Mammary epithelial cell (primary cell): ENCODE measurements at regions not wholly inside any gene's neighbourhood (a gene's known extent, or its start where the extent isn't known, plus 50 kb on each side); places are given as distances from the start of the nearest gene placed in this dataset.

Experiments used
- EZH2 ChIP-seq: IDR thresholded peaks from 2 replicates; pipeline ENCODE4 v1.6.1; 2012; ENCODE audit warnings: low read length, inconsistent platforms, borderline replicate concordance
- TF ChIP-seq, protein P1 (sequence below), 2 donors: IDR thresholded peaks in 1 of 2; conservative IDR thresholded peaks in 1 of 2; 2 replicates each; pipeline ENCODE4 v1.5.1; 2011 to 2012; ENCODE audit warnings: inconsistent platforms in 2 of 2, low read length in 2 of 2, mild to moderate bottlenecking in 2 of 2, control low read depth in 1 of 2, low read depth in 1 of 2; ENCODE audit not compliant: insufficient read depth in 1 of 2; ENCODE audit errors: extremely low read depth in 1 of 2

DNA sequence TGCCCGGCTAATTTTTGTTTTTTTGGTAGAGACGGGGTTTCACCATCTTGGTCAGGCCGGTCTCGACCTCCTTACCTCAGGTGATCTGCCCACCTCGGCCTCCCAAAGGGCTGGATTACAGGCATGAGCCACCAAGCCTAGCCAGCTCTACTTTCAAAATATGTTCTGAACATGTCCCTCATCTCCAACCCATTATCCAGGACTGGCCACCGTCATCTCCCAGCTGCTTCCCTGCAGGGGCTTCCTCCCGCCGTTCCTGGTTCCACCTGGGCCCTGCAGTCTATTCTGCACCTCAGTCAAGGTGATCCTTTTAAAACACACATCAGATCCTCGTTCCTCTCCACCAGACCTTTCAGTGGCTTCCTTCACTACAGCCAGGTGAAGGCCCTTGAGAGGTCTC lies 80.9 kb upstream of the NKX1-1 start:
- TF ChIP-seq, protein P1, sequence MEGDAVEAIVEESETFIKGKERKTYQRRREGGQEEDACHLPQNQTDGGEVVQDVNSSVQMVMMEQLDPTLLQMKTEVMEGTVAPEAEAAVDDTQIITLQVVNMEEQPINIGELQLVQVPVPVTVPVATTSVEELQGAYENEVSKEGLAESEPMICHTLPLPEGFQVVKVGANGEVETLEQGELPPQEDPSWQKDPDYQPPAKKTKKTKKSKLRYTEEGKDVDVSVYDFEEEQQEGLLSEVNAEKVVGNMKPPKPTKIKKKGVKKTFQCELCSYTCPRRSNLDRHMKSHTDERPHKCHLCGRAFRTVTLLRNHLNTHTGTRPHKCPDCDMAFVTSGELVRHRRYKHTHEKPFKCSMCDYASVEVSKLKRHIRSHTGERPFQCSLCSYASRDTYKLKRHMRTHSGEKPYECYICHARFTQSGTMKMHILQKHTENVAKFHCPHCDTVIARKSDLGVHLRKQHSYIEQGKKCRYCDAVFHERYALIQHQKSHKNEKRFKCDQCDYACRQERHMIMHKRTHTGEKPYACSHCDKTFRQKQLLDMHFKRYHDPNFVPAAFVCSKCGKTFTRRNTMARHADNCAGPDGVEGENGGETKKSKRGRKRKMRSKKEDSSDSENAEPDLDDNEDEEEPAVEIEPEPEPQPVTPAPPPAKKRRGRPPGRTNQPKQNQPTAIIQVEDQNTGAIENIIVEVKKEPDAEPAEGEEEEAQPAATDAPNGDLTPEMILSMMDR (conservative IDR thresholded peaks at IDR 0.05 in 1 of 2, IDR thresholded peaks at IDR 0.05 in 1 of 2; ENCODE audit: extremely low read depth in 1 of 2, insufficient read depth in 1 of 2, low read depth in 1 of 2, low read length in 2 of 2) = no peak
- TF ChIP-seq EZH2 = no peak
